HEK293 (cell line): ENCODE measurements at regions not wholly inside any gene's neighbourhood (a gene's known extent, or its start where the extent isn't known, plus 50 kb on each side); places are given as distances from the start of the nearest gene placed in this dataset.

Source experiments
- KLF10 ChIP-seq: fragments of 450-650 bp; IDR thresholded peaks from 2 replicates; pipeline ENCODE4 v1.5.1; 2018; ENCODE audit warnings: missing biosample characterization, mild to moderate bottlenecking, missing genetic modification characterization
- REPIN1 ChIP-seq: fragments of 450-650 bp; formaldehyde crosslinking; IDR thresholded peaks from 2 replicates; pipeline ENCODE4 v1.5.1; 2017; ENCODE audit warnings: missing biosample characterization, missing genetic modification characterization, low read depth
- SCRT2 ChIP-seq: fragments of 450-650 bp; formaldehyde crosslinking; IDR thresholded peaks from 2 replicates; pipeline ENCODE4 v1.5.1; 2016; ENCODE audit warnings: missing biosample characterization, missing genetic modification characterization
- YY1 ChIP-seq: fragments of 450-650 bp; formaldehyde crosslinking; IDR thresholded peaks from 2 replicates; pipeline ENCODE4 v1.5.1; 2018; ENCODE audit warnings: missing biosample characterization, missing genetic modification characterization
- ZBTB17 ChIP-seq: fragments of 450-650 bp; formaldehyde crosslinking; IDR thresholded peaks from 2 replicates; pipeline ENCODE4 v1.5.1; 2016; ENCODE audit warnings: missing biosample characterization, missing genetic modification characterization
- ZBTB6 ChIP-seq: fragments of 450-650 bp; formaldehyde crosslinking; IDR thresholded peaks from 2 replicates; pipeline ENCODE4 v1.5.1; 2017; ENCODE audit warnings: missing biosample characterization, missing genetic modification characterization
- ZNF274 ChIP-seq, 2 experiments: fragments of 200-500 bp in 1 of 2; fragments of 450-650 bp in 1 of 2; sonication (Bioruptor generic) in 1 of 2; formaldehyde crosslinking in 1 of 2; IDR thresholded peaks; 2 replicates each; pipeline versions ENCODE4 v1.5.1 to v1.6.1; 2014 to 2016; ENCODE audit warnings: borderline replicate concordance in 1 of 2, inconsistent platforms in 1 of 2, low read length in 1 of 2, missing biosample characterization in 1 of 2, missing genetic modification characterization in 1 of 2
- ZNF624 ChIP-seq: fragments of 450-650 bp; formaldehyde crosslinking; IDR thresholded peaks from 2 replicates; pipeline ENCODE4 v1.5.1; 2017; ENCODE audit warnings: missing biosample characterization, missing genetic modification characterization
- ZNF837 ChIP-seq: fragments of 450-650 bp; formaldehyde crosslinking; IDR thresholded peaks from 2 replicates; pipeline ENCODE4 v1.5.1; 2016; ENCODE audit warnings: missing biosample characterization, missing genetic modification characterization
- TF ChIP-seq, protein P1 (sequence below): fragments of 450-650 bp; formaldehyde crosslinking; IDR thresholded peaks from 2 replicates; pipeline ENCODE4 v1.5.1; 2016; ENCODE audit warnings: missing biosample characterization, missing genetic modification characterization
- TF ChIP-seq, protein P2 (sequence below): fragments of 450-650 bp; formaldehyde crosslinking; IDR thresholded peaks from 2 replicates; pipeline ENCODE4 v1.5.1; 2016; ENCODE audit warnings: missing biosample characterization, missing genetic modification characterization
- TF ChIP-seq, protein P3 (sequence below): fragments of 450-650 bp; formaldehyde crosslinking; IDR thresholded peaks from 2 replicates; pipeline ENCODE4 v1.5.1; 2016; ENCODE audit warnings: missing biosample characterization, missing genetic modification characterization

- TF ChIP-seq ZBTB17 (tag by site-specific recombination) (no peak), YY1 (tag by site-specific recombination) (no peak), REPIN1 (tag by site-specific recombination) (no peak), KLF10 (tag by site-specific recombination) (no peak), ZNF837 (no peak), ZNF274 (IDR thresholded peaks at IDR 0.05; ENCODE audit: low read length) (no peak), ZNF274 (tag by site-specific recombination; IDR thresholded peaks at IDR 0.05; ENCODE audit: borderline replicate concordance) (no peak), ZBTB6 (tag by site-specific recombination) (no peak), SCRT2 (tag by site-specific recombination) (no peak), ZNF624 (tag by site-specific recombination) (no peak)
- TF ChIP-seq, protein P1, sequence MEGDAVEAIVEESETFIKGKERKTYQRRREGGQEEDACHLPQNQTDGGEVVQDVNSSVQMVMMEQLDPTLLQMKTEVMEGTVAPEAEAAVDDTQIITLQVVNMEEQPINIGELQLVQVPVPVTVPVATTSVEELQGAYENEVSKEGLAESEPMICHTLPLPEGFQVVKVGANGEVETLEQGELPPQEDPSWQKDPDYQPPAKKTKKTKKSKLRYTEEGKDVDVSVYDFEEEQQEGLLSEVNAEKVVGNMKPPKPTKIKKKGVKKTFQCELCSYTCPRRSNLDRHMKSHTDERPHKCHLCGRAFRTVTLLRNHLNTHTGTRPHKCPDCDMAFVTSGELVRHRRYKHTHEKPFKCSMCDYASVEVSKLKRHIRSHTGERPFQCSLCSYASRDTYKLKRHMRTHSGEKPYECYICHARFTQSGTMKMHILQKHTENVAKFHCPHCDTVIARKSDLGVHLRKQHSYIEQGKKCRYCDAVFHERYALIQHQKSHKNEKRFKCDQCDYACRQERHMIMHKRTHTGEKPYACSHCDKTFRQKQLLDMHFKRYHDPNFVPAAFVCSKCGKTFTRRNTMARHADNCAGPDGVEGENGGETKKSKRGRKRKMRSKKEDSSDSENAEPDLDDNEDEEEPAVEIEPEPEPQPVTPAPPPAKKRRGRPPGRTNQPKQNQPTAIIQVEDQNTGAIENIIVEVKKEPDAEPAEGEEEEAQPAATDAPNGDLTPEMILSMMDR (tag by site-specific recombination) = no peak
- TF ChIP-seq, protein P2, sequence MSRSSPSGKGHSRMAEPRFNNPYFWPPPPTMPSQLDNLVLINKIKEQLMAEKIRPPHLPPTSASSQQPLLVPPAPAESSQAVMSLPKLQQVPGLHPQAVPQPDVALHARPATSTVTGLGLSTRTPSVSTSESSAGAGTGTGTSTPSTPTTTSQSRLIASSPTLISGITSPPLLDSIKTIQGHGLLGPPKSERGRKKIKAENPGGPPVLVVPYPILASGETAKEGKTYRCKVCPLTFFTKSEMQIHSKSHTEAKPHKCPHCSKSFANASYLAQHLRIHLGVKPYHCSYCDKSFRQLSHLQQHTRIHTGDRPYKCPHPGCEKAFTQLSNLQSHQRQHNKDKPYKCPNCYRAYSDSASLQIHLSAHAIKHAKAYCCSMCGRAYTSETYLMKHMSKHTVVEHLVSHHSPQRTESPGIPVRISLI (tag by site-specific recombination) = no peak
- TF ChIP-seq, protein P3, sequence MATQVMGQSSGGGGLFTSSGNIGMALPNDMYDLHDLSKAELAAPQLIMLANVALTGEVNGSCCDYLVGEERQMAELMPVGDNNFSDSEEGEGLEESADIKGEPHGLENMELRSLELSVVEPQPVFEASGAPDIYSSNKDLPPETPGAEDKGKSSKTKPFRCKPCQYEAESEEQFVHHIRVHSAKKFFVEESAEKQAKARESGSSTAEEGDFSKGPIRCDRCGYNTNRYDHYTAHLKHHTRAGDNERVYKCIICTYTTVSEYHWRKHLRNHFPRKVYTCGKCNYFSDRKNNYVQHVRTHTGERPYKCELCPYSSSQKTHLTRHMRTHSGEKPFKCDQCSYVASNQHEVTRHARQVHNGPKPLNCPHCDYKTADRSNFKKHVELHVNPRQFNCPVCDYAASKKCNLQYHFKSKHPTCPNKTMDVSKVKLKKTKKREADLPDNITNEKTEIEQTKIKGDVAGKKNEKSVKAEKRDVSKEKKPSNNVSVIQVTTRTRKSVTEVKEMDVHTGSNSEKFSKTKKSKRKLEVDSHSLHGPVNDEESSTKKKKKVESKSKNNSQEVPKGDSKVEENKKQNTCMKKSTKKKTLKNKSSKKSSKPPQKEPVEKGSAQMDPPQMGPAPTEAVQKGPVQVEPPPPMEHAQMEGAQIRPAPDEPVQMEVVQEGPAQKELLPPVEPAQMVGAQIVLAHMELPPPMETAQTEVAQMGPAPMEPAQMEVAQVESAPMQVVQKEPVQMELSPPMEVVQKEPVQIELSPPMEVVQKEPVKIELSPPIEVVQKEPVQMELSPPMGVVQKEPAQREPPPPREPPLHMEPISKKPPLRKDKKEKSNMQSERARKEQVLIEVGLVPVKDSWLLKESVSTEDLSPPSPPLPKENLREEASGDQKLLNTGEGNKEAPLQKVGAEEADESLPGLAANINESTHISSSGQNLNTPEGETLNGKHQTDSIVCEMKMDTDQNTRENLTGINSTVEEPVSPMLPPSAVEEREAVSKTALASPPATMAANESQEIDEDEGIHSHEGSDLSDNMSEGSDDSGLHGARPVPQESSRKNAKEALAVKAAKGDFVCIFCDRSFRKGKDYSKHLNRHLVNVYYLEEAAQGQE (tag by site-specific recombination) = no peak
These were observed 98.7 kb upstream of the PMEPA1 start for GRCh38 chr20:57808264-57809070.
